Immature natural killer cell (primary cell): ENCODE measurements at regions not wholly inside any gene's neighbourhood (a gene's known extent, or its start where the extent isn't known, plus 50 kb on each side); places are given as distances from the start of the nearest gene placed in this dataset.

Experiments
- DNase-seq, 3 donors: peaks; one replicate each; pipeline ENCODE4 v3.0.0; 2022; ENCODE audit warnings: mixed read lengths in 1 of 3
- H3K27ac Mint-ChIP-seq, 6 donors: one replicate each; pipeline ENCODE4 v1.8.0; 2020; ENCODE audit warnings: mixed read lengths in 6 of 6, mild to moderate bottlenecking in 5 of 6, inconsistent platforms in 4 of 6, moderate library complexity in 3 of 6
- H3K27me3 Mint-ChIP-seq, 3 donors: one replicate each; pipeline ENCODE4 v1.8.0; 2020 to 2021; ENCODE audit warnings: low read depth in 3 of 3, mild to moderate bottlenecking in 3 of 3, mixed read lengths in 3 of 3, moderate library complexity in 3 of 3, inconsistent platforms in 1 of 3
- H3K36me3 Mint-ChIP-seq, 3 donors: one replicate each; pipeline ENCODE4 v1.8.0; 2020; ENCODE audit warnings: mixed read lengths in 3 of 3, inconsistent platforms in 2 of 3, mild to moderate bottlenecking in 2 of 3
- H3K4me1 Mint-ChIP-seq, 2 donors: one replicate each; pipeline ENCODE4 v1.8.0; 2020; ENCODE audit warnings: inconsistent platforms in 2 of 2, mild to moderate bottlenecking in 2 of 2, mixed read lengths in 2 of 2, moderate library complexity in 1 of 2
- H3K4me3 Mint-ChIP-seq, 5 donors: one replicate each; pipeline ENCODE4 v1.8.0; 2020; ENCODE audit warnings: mild to moderate bottlenecking in 5 of 5, mixed read lengths in 5 of 5, inconsistent platforms in 3 of 5, moderate library complexity in 3 of 5
- H3K9me3 Mint-ChIP-seq, 6 donors: one replicate each; pipeline ENCODE4 v1.8.0; 2020; ENCODE audit warnings: mild to moderate bottlenecking in 6 of 6, mixed read lengths in 6 of 6, inconsistent platforms in 4 of 6, moderate library complexity in 3 of 6

- Mint-ChIP-seq H3K9me3 (no peaks in the 10 kb centered on the region), H3K4me3 (no peak overlapping the region), H3K36me3 (no peaks in the 10 kb centered on the region), H3K4me1 (no peaks in the 10 kb centered on the region), H3K27me3 (peaks cover 0 to 2% (median 2%) of the 10 kb centered on the region in 3 donors), H3K27ac (no peak overlapping the region)
- no peak for DNase-seq
Observed at GRCh38 chr2:126506786-126507185, 149.2 kb upstream of the GYPC start.

GRCh38 chr2:126507425-126507911, 148.5 kb upstream of the GYPC start:
- no peaks in the 10 kb centered on the region for H3K36me3 Mint-ChIP-seq
- H3K9me3 Mint-ChIP-seq = no peaks in the 10 kb centered on the region
- no peak for DNase-seq
- H3K27ac Mint-ChIP-seq = no peak overlapping the region
- H3K4me1 Mint-ChIP-seq = no peaks in the 10 kb centered on the region
- H3K27me3 Mint-ChIP-seq = peaks cover 2% of the 10 kb centered on the region in 3 donors
- H3K4me3 Mint-ChIP-seq = no peak overlapping the region

DNA sequence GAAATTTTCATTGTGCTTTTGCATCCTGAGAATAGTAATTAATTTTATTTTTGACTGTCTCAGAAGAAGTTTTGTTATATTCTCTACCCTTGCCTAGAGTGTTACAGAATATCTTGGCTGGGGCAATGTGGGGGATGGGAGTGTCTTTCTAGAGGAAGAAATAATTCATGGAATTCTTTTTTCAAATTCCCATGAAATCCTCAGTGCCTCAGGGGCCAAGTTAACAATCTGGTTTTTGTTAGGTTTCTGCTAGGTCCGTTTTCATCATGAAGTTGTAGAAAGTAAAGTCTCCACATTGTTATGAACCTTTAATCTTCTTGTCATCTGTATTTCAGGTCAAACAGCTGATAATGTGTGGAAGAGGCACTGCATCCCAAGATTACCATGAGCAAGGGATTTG, 145.6 kb upstream of the GYPC start:
- Mint-ChIP-seq H3K4me3 (no peak overlapping the region), H3K27ac (no peak overlapping the region), H3K4me1 (no peaks in the 10 kb centered on the region), H3K27me3 (peaks cover 2% of the 10 kb centered on the region in 3 donors), H3K9me3 (no peaks in the 10 kb centered on the region), H3K36me3 (no peaks in the 10 kb centered on the region)
- DNase-seq = no peak

- no peak for DNase-seq
- Mint-ChIP-seq H3K9me3 (no peaks in the 10 kb centered on the region), H3K27ac (no peak overlapping the region), H3K36me3 (no peaks in the 10 kb centered on the region), H3K4me3 (no peak overlapping the region), H3K27me3 (peaks cover under 1 to 2% (median 2%) of the 10 kb centered on the region in 3 donors), H3K4me1 (no peaks in the 10 kb centered on the region)
Observed at GRCh38 chr2:126510960-126511359, 145.0 kb upstream of the GYPC start.

- no peaks in the 10 kb centered on the region for H3K4me1 Mint-ChIP-seq
- peaks cover 0 to 2% (median 0%) of the 10 kb centered on the region in 3 donors for H3K27me3 Mint-ChIP-seq
- no peaks in the 10 kb centered on the region for H3K36me3 Mint-ChIP-seq
- no peaks in the 10 kb centered on the region for H3K9me3 Mint-ChIP-seq
- no peak for DNase-seq
- H3K4me3 Mint-ChIP-seq = no peak overlapping the region
- H3K27ac Mint-ChIP-seq = no peak overlapping the region
Observed at GRCh38 chr2:126512026-126512425, 143.9 kb upstream of the GYPC start.

GRCh38 chr2:126513033-126513432, 142.9 kb upstream of the GYPC start:
- DNase-seq = no peak
- Mint-ChIP-seq H3K27me3 (peaks cover 0 to 2% (median 0%) of the 10 kb centered on the region in 3 donors), H3K36me3 (no peaks in the 10 kb centered on the region), H3K4me3 (no peak overlapping the region), H3K27ac (no peak overlapping the region), H3K4me1 (no peaks in the 10 kb centered on the region), H3K9me3 (no peaks in the 10 kb centered on the region)

- Mint-ChIP-seq H3K27ac (no peak overlapping the region), H3K9me3 (no peaks in the 10 kb centered on the region), H3K4me3 (no peak overlapping the region), H3K27me3 (peaks cover 0 to 7% (median 0%) of the 10 kb centered on the region in 3 donors), H3K36me3 (no peaks in the 10 kb centered on the region), H3K4me1 (no peaks in the 10 kb centered on the region)
- no peak for DNase-seq
Observed at GRCh38 chr2:126515471-126515870, 140.5 kb upstream of the GYPC start.

DNA sequence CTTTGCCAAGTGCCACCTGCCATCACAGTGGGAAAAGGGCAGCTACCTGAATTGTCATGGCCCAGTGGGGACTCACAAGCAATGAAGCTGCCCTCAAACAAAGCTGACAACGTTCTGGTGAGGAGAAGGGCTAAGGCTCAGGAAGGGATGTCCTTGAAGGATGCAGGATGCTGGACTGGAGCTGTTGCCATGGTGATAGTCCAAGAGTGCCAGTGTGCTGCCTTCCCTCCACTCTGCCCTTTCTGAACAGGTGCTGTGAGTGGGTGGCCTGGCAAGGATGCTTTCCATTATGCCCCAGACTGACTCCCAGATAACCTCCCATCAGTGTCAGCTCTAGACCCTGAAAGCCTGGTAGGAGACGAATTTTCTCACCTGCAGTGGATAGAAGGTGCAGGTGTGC, 137.8 kb upstream of the GYPC start:
- Mint-ChIP-seq H3K27me3 (peaks cover 0 to 10% (median 3%) of the 10 kb centered on the region in 3 donors), H3K4me3 (no peak overlapping the region), H3K4me1 (no peaks in the 10 kb centered on the region), H3K9me3 (no peaks in the 10 kb centered on the region), H3K36me3 (no peaks in the 10 kb centered on the region), H3K27ac (no peak overlapping the region)
- no peak for DNase-seq

DNA sequence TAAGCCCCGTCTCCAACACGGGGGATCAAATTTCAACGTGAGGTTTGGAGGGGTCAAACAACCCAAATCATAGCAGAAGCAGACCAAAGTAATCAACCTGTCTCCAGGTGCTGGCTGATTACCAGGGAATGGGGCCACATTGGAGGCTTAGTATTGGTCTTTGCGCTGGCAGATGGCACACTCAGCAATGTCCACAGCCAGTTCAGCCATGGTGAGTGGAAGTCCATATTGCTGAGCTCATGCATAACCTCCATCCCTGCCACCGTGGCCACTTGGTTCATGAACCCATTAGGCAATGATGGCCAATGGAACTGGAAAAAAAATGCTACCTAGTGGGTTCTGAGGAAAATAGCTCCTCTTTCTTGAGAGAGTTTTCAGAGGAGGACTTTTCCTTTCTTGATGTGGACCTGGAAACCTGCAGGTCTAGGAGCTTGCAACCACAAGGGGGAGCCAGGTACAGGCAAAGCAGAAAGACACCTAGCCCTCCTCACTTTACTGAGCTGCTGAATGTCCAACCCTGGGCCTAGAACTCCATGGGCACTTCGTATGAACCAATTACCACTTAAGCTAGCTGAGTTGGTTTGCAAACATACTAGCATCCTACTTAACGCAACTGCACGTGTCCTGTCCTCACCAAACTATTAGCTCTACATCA, 128.0 kb upstream of the GYPC start:
- Mint-ChIP-seq H3K4me3 (no peak overlapping the region), H3K36me3 (no peaks in the 10 kb centered on the region), H3K9me3 (no peaks in the 10 kb centered on the region), H3K27ac (no peak overlapping the region), H3K4me1 (no peaks in the 10 kb centered on the region), H3K27me3 (peaks cover 0 to 3% (median 2%) of the 10 kb centered on the region in 3 donors)
- DNase-seq = peak; percentile 47 to 58 (median 47)

GRCh38 chr2:126531029-126531428, 124.9 kb upstream of the GYPC start:
- H3K27me3 Mint-ChIP-seq = peaks cover 0 to 2% (median 2%) of the 10 kb centered on the region in 3 donors
- no peaks in the 10 kb centered on the region for H3K36me3 Mint-ChIP-seq
- no peaks in the 10 kb centered on the region for H3K9me3 Mint-ChIP-seq
- DNase-seq = no peak
- no peak overlapping the region for H3K27ac Mint-ChIP-seq
- no peak overlapping the region for H3K4me3 Mint-ChIP-seq
- H3K4me1 Mint-ChIP-seq = peaks cover 10 to 11% of the 10 kb centered on the region in 2 donors

DNA sequence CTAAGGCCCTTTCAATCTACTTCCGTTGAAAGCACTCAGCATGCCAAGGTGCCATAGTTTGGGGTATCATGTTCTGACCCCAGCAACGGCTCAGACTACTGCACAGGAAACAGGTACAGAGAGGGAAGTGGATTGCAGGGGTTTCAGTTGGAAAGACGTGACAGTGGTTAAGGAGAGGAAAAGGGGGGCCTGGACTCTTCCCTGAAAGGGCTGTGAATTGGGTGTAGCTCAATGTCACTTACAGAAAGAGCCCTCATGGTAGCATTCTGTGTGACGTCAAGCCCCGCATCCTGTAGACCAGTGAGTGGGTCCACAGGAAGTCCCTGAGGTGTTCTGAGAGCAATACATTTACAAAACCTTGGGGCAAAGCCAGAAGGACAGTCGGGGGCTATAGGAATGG, 121.5 kb upstream of the GYPC start:
- DNase-seq = no peak

GRCh38 chr2:126535408-126535807, 120.5 kb upstream of the GYPC start:
- Mint-ChIP-seq H3K27me3 (peaks cover 2 to 8% (median 4%) of the 10 kb centered on the region in 3 donors), H3K36me3 (no peaks in the 10 kb centered on the region), H3K9me3 (peaks cover 0 to 8% (median 0%) of the 10 kb centered on the region in 6 donors), H3K4me3 (no peak overlapping the region), H3K27ac (no peak overlapping the region), H3K4me1 (peaks cover 10 to 11% of the 10 kb centered on the region in 2 donors)
- no peak for DNase-seq

More for the DNA sequence above, 121.5 kb upstream of the GYPC start:
- peaks cover 0 to 8% (median 2%) of the 10 kb centered on the region in 3 donors for H3K27me3 Mint-ChIP-seq
- H3K9me3 Mint-ChIP-seq = peaks cover 0 to under 1% (median 0%) of the 10 kb centered on the region in 6 donors
- H3K36me3 Mint-ChIP-seq = no peaks in the 10 kb centered on the region
- no peak overlapping the region for H3K4me3 Mint-ChIP-seq
- peaks cover 10 to 11% of the 10 kb centered on the region in 2 donors for H3K4me1 Mint-ChIP-seq
- peak overlapping the region in 1 of 6 donors; percentile 1 for H3K27ac Mint-ChIP-seq

DNA sequence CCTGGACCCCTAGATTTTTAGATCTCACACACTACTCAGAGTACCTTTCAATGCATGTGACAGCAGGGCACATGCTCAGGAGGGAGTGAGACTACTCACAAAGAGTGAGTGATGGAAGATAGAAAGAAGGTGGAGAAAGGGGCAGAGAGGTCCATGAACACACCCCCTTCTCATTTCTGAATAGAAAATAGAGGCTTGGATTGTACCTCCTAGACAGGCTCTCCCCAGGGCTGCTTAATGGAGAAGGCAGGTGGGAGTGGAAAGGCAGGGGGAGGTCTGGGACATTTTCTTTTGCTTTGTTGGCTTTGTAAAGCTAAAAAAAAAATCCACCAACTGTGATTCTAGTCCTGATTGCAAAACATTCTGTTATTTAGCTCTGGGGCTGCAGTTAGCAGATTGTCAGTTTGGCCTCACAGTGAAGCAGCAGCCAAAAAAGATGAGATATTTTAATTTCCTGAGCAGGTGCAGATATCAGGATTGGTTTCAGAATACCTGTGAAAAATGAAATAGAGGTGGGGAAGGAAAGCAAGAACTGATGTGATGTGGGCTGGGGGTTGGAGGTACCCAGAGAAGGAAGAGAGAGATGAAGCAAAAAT, 119.3 kb upstream of the GYPC start:
- H3K36me3 Mint-ChIP-seq = no peaks in the 10 kb centered on the region
- peaks cover 2 to 8% (median 4%) of the 10 kb centered on the region in 3 donors for H3K27me3 Mint-ChIP-seq
- H3K4me3 Mint-ChIP-seq = no peak overlapping the region
- no peak overlapping the region for H3K27ac Mint-ChIP-seq
- DNase-seq = no peak
- peaks cover 0 to 8% (median 0%) of the 10 kb centered on the region in 6 donors for H3K9me3 Mint-ChIP-seq
- H3K4me1 Mint-ChIP-seq = peaks cover 10 to 11% of the 10 kb centered on the region in 2 donors

GRCh38 chr2:126539101-126539500, 116.9 kb upstream of the GYPC start:
- H3K4me3 Mint-ChIP-seq = no peak overlapping the region
- peaks cover 0 to 10% (median 0%) of the 10 kb centered on the region in 3 donors for H3K36me3 Mint-ChIP-seq
- H3K27me3 Mint-ChIP-seq = peaks cover 5 to 10% (median 8%) of the 10 kb centered on the region in 3 donors
- no peak overlapping the region for H3K27ac Mint-ChIP-seq
- peaks cover 6 to 10% of the 10 kb centered on the region in 2 donors for H3K4me1 Mint-ChIP-seq
- DNase-seq = no peak
- H3K9me3 Mint-ChIP-seq = peaks cover 11 to 26% (median 15%) of the 10 kb centered on the region in 6 donors
